SK-N-SH (cell line): ENCODE measurements at regions not wholly inside any gene's neighbourhood (a gene's known extent, or its start where the extent isn't known, plus 50 kb on each side); places are given as distances from the start of the nearest gene placed in this dataset.

Experiments
- CTCF ChIA-PET: fragments of 300-600, 350-600 bp; formaldehyde crosslinking; extraction: SDS; loops from one replicate; lab custom pipeline; 2021; lab: Yijun Ruan, JAX
- POLR2A ChIA-PET: fragments of 350-600 bp; sonication (Branson Sonifier 250); formaldehyde crosslinking; extraction: SDS; loops from one replicate; lab custom pipeline; 2020; ENCODE audit warnings: antibody characterized with exemption, inconsistent platforms; lab: Yijun Ruan, JAX
- DNase-seq: peaks from one replicate; pipeline ENCODE4 v3.0.0; 2012
- H2AFZ ChIP-seq: fragments of 200-600 bp; sonication (generic); 2 replicates; pipeline ENCODE4 v1.8.1; 2016; ENCODE audit warnings: antibody characterized with exemption, mild to moderate bottlenecking, low read depth
- H3F3A ChIP-seq: fragments of 200-600 bp; sonication (generic); replicated peaks from 2 replicates; pipeline ENCODE3; 2016; ENCODE audit warnings: antibody characterized with exemption, mild to moderate bottlenecking; ENCODE audit not compliant: insufficient read depth
- H3K27ac ChIP-seq, 2 experiments: fragments of 200-500 bp in 1 of 2; fragments of 200-600 bp in 1 of 2; sonication (Bioruptor generic) in 1 of 2; sonication (generic), shearing (Covaris generic) in 1 of 2; 2 replicates each; pipeline versions ENCODE4 v1.5.1 to v1.6.1; 2014 to 2016; ENCODE audit warnings: low read depth in 2 of 2, inconsistent platforms in 1 of 2, low read length in 1 of 2, mild to moderate bottlenecking in 1 of 2, mixed read lengths in 1 of 2
- H3K27me3 ChIP-seq: fragments of 200-600 bp; sonication (generic), shearing (Covaris generic); 2 replicates; pipeline ENCODE4 v1.6.1; 2016; ENCODE audit warnings: mixed run types; ENCODE audit not compliant: insufficient read depth
- H3K36me3 ChIP-seq, 2 experiments: fragments of 200-500 bp in 1 of 2; fragments of 200-600 bp in 1 of 2; sonication (Bioruptor generic) in 1 of 2; sonication (generic) in 1 of 2; replicated peaks in 1 of 2; 2 replicates each; pipeline versions ENCODE3 to v1.5.1; 2014 to 2016; ENCODE audit warnings: low read length in 1 of 2, mild to moderate bottlenecking in 1 of 2; ENCODE audit not compliant: insufficient read depth in 2 of 2, control insufficient read depth in 1 of 2
- H3K4me1 ChIP-seq, 2 experiments: fragments of 200-500 bp in 1 of 2; fragments of 200-600 bp in 1 of 2; sonication (Bioruptor generic) in 1 of 2; sonication (generic), shearing (Covaris generic) in 1 of 2; 2 replicates each; pipeline versions ENCODE4 v1.5.1 to v1.6.1; 2014 to 2016; ENCODE audit warnings: low read depth in 1 of 2, low read length in 1 of 2, mixed run types in 1 of 2; ENCODE audit not compliant: insufficient read depth in 2 of 2, control insufficient read depth in 1 of 2
- H3K4me2 ChIP-seq: fragments of 200-600 bp; sonication (generic), shearing (Covaris generic); 2 replicates; pipeline ENCODE4 v1.6.1; 2017; ENCODE audit warnings: mixed run types
- H3K4me3 ChIP-seq, 2 experiments: fragments of 200-500 bp in 1 of 2; fragments of 200-600 bp in 1 of 2; sonication (Bioruptor generic) in 1 of 2; sonication (generic), shearing (Covaris generic) in 1 of 2; 2 replicates each; pipeline versions ENCODE4 v1.5.1 to v1.8.1; 2014 to 2016; ENCODE audit warnings: low read depth in 2 of 2, inconsistent platforms in 1 of 2, low read length in 1 of 2, mild to moderate bottlenecking in 1 of 2, mixed read lengths in 1 of 2, moderate library complexity in 1 of 2
- H3K79me2 ChIP-seq: fragments of 200-600 bp; sonication (generic); 2 replicates; pipeline ENCODE4 v1.8.1; 2017; ENCODE audit warnings: mild to moderate bottlenecking; ENCODE audit not compliant: insufficient read depth
- H3K9ac ChIP-seq: fragments of 200-600 bp; sonication (generic); 2 replicates; pipeline ENCODE4 v1.6.1; 2017; ENCODE audit warnings: mixed run types
- H3K9me2 ChIP-seq: fragments of 200-600 bp; sonication (generic); 2 replicates; pipeline ENCODE4 v1.6.1; 2017; ENCODE audit warnings: mixed run types
- H3K9me3 ChIP-seq: fragments of 200-600 bp; sonication (generic); 2 replicates; pipeline ENCODE4 v1.6.1; 2017; ENCODE audit warnings: mixed run types, mild to moderate bottlenecking, moderate library complexity
- H4K20me1 ChIP-seq: fragments of 200-600 bp; sonication (generic); 2 replicates; pipeline ENCODE4 v1.6.1; 2017; ENCODE audit warnings: mild to moderate bottlenecking, mixed run types; ENCODE audit not compliant: insufficient read depth
- CHD2 ChIP-seq: fragments of 150-350 bp; IDR thresholded peaks from 2 replicates; pipeline ENCODE4 v1.6.1; 2018; ENCODE audit warnings: low read length; ENCODE audit not compliant: partially characterized antibody
- CTCF ChIP-seq: fragments of 200-600 bp; sonication (generic); IDR thresholded peaks from 2 replicates; pipeline ENCODE4 v1.6.1; 2017; ENCODE audit warnings: antibody characterized with exemption, mild to moderate bottlenecking, moderate library complexity
- EZH2phosphoT487 ChIP-seq: fragments of 200-600 bp; sonication (generic); IDR thresholded peaks from 2 replicates; pipeline ENCODE4 v1.6.1; 2017; ENCODE audit warnings: low read depth, mixed run types, mild to moderate bottlenecking, antibody characterized with exemption, moderate library complexity, borderline replicate concordance
- GATA2 ChIP-seq: sonication (generic); formaldehyde crosslinking; IDR thresholded peaks from 2 replicates; pipeline ENCODE4 v1.5.0; 2020; ENCODE audit warnings: mild to moderate bottlenecking, missing genetic modification reagents
- MEF2A ChIP-seq: IDR thresholded peaks from 2 replicates; pipeline ENCODE4 v1.4.0; 2012; ENCODE audit warnings: low read depth, borderline replicate concordance
- NRF1 ChIP-seq: IDR thresholded peaks from 2 replicates; pipeline ENCODE4 v1.6.1; 2012; ENCODE audit warnings: low read depth, mild to moderate bottlenecking, low read length
- PBX3 ChIP-seq: IDR thresholded peaks from 2 replicates; pipeline ENCODE4; 2012
- RAD21 ChIP-seq: IDR thresholded peaks from 2 replicates; pipeline ENCODE4 v1.6.1; 2012; ENCODE audit warnings: mild to moderate bottlenecking, low read length
- RFX5 ChIP-seq: IDR thresholded peaks from 2 replicates; pipeline ENCODE4 v1.6.1; 2012; ENCODE audit warnings: mild to moderate bottlenecking, improper control_type of control experiment, low read length
- SIN3A ChIP-seq: IDR thresholded peaks from 2 replicates; pipeline ENCODE4 v1.6.1; 2012; ENCODE audit warnings: low read depth, mild to moderate bottlenecking, low read length, moderate library complexity, borderline replicate concordance
- TAF1 ChIP-seq: IDR thresholded peaks from 2 replicates; pipeline ENCODE4 v1.6.1; 2012; ENCODE audit warnings: low read depth, mild to moderate bottlenecking, low read length, moderate library complexity, borderline replicate concordance
- TCF12 ChIP-seq: IDR thresholded peaks from 2 replicates; pipeline ENCODE4 v1.4.0; 2012
- ZBTB33 ChIP-seq: IDR thresholded peaks from 2 replicates; pipeline ENCODE4 v1.4.0; 2012; ENCODE audit warnings: low read depth, borderline replicate concordance
- WGBS: methylation state at CpG from one replicate; pipeline ENCODE4 v1.1.6; 2017; ENCODE audit warnings: low lambda C conversion rate; 5-methylcytosine and 5-hydroxymethylcytosine counted together
- TF ChIP-seq, protein P1 (sequence below): IDR thresholded peaks from 2 replicates; pipeline ENCODE4 v1.6.1; 2012; ENCODE audit warnings: mild to moderate bottlenecking, low read depth, low read length, moderate library complexity
- TF ChIP-seq, protein P2 (sequence below): fragments of 150-350 bp; IDR thresholded peaks from 2 replicates; pipeline ENCODE4 v1.6.1; 2016; ENCODE audit warnings: mild to moderate bottlenecking, low read depth, low read length

DNA sequence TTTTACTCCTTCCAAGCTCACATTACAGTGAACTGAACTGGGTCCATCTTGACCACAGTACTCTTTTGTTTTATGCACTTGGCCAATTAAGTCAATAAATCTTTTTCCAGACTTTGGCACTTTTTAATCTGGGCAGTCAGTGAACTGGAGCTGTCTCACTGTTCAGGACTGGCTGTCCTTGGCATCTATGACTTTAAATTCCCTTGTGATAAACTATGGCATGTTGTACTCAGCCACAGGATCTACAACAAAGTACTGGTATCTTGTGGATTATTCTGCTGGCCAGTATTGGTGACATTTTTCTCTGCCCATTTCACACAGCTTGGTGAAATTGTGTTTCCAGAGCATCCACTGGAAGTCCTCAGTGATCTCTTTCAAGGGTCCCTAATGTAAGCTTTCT, 1144.8 kb upstream of the SEMA6A start:
- no peak overlapping the region for H3K9ac ChIP-seq
- H3K79me2 ChIP-seq, result no peaks in the 10 kb centered on the region
- no peak overlapping the region for H3K27ac ChIP-seq
- no peaks in the 10 kb centered on the region for H4K20me1 ChIP-seq
- no peak overlapping the region for H3K4me2 ChIP-seq
- H2AFZ ChIP-seq, result no peak overlapping the region
- DNase-seq, result no peak
- no peaks in the 10 kb centered on the region for H3K9me2 ChIP-seq
- POLR2A ChIA-PET, result no interaction called here
- CTCF ChIA-PET, result no interaction called here
- H3K4me1 ChIP-seq, result no peaks in the 10 kb centered on the region
- H3K36me3 ChIP-seq, result no peaks in the 10 kb centered on the region
- H3K4me3 ChIP-seq, result no peak overlapping the region
- H3K27me3 ChIP-seq, result no peaks in the 10 kb centered on the region
- no peak for TF ChIP-seq PBX3
- TF ChIP-seq GATA2 (CRISPR knock-in tag), result no peak
- TF ChIP-seq, protein P1, sequence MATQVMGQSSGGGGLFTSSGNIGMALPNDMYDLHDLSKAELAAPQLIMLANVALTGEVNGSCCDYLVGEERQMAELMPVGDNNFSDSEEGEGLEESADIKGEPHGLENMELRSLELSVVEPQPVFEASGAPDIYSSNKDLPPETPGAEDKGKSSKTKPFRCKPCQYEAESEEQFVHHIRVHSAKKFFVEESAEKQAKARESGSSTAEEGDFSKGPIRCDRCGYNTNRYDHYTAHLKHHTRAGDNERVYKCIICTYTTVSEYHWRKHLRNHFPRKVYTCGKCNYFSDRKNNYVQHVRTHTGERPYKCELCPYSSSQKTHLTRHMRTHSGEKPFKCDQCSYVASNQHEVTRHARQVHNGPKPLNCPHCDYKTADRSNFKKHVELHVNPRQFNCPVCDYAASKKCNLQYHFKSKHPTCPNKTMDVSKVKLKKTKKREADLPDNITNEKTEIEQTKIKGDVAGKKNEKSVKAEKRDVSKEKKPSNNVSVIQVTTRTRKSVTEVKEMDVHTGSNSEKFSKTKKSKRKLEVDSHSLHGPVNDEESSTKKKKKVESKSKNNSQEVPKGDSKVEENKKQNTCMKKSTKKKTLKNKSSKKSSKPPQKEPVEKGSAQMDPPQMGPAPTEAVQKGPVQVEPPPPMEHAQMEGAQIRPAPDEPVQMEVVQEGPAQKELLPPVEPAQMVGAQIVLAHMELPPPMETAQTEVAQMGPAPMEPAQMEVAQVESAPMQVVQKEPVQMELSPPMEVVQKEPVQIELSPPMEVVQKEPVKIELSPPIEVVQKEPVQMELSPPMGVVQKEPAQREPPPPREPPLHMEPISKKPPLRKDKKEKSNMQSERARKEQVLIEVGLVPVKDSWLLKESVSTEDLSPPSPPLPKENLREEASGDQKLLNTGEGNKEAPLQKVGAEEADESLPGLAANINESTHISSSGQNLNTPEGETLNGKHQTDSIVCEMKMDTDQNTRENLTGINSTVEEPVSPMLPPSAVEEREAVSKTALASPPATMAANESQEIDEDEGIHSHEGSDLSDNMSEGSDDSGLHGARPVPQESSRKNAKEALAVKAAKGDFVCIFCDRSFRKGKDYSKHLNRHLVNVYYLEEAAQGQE, result no peak
- no peak for TF ChIP-seq TCF12
- TF ChIP-seq RFX5, result no peak
- TF ChIP-seq, all 33 proteins: peak for 0
- Histone ChIP-seq H3F3A (no peaks in the 10 kb centered on the region), H3K9me3 (peaks cover 12% of the 10 kb centered on the region; the same call in 1 of the 2 replicates)

DNA sequence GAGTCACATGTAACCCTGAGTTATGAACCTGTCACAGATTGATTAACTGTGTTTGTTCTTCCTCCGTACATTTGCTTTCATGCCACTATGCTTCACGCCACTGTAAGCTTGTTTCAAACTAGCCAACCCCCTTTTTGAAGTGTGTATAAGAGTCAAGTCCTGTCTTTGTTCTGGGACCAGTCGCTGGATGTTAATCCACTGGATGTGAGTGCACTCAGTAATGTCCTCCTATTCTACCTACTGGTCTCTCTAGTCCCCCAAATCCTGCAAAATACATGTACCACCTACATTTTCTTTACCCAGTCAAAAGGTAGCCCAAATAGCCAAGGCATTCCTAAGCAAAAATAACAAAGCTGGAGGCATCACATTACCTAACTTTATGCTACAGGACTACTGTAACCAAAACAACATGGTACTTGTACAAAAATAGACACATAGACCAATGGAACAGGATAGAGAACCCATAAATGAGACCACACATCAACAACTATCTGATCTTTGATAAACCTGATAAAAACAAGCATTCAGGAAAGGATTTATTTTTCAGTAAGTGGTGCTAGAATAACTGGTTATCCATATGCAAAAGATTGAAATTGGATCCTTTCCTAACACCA, 1139.1 kb upstream of the SEMA6A start:
- ChIA-PET POLR2A (no interaction called here), CTCF (no interaction called here)
- Histone ChIP-seq H3K27me3 (no peaks in the 10 kb centered on the region), H3K4me3 (no peak overlapping the region), H3K4me2 (no peak overlapping the region), H2AFZ (no peak overlapping the region), H4K20me1 (no peaks in the 10 kb centered on the region), H3K9me2 (peaks cover 2% of the 10 kb centered on the region; the same call in 1 of the 2 replicates), H3K4me1 (no peaks in the 10 kb centered on the region), H3F3A (no peaks in the 10 kb centered on the region), H3K9ac (no peak overlapping the region), H3K27ac (no peak overlapping the region), H3K36me3 (no peaks in the 10 kb centered on the region), H3K9me3 (peaks cover 24% of the 10 kb centered on the region), H3K79me2 (no peaks in the 10 kb centered on the region)
- WGBS, result 24% methylated on average over 3 of the region's 3 CpGs
- DNase-seq, result no peak
- no peak for TF ChIP-seq CTCF
- no peak for TF ChIP-seq MEF2A
- no peak for TF ChIP-seq EZH2phosphoT487
- no peak for TF ChIP-seq TAF1
- no peak for TF ChIP-seq RAD21
- TF ChIP-seq NRF1, result no peak
- TF ChIP-seq, protein P2, sequence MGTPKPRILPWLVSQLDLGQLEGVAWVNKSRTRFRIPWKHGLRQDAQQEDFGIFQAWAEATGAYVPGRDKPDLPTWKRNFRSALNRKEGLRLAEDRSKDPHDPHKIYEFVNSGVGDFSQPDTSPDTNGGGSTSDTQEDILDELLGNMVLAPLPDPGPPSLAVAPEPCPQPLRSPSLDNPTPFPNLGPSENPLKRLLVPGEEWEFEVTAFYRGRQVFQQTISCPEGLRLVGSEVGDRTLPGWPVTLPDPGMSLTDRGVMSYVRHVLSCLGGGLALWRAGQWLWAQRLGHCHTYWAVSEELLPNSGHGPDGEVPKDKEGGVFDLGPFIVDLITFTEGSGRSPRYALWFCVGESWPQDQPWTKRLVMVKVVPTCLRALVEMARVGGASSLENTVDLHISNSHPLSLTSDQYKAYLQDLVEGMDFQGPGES, result no peak
- no peak for TF ChIP-seq TCF12
- no peak for TF ChIP-seq ZBTB33
- TF ChIP-seq GATA2 (CRISPR knock-in tag), result no peak
- no peak for TF ChIP-seq PBX3
- no peak for TF ChIP-seq CHD2
- TF ChIP-seq SIN3A, result no peak
